Trophoblast cell (in vitro differentiated cells and primary cell): ENCODE measurements at regions not wholly inside any gene's neighbourhood (a gene's known extent, or its start where the extent isn't known, plus 50 kb on each side); places are given as distances from the start of the nearest gene placed in this dataset.

ENCODE experiments used
- DNase-seq, 2 donors: peaks; one replicate each; pipeline ENCODE4 v3.0.0-alpha.2; 2016
- H2AFZ ChIP-seq: 2 replicates; pipeline ENCODE4 v1.6.1; 2013; ENCODE audit warnings: low read length, moderate library complexity, mild to moderate bottlenecking; ENCODE audit not compliant: insufficient read depth, poor library complexity
- H2AK5ac ChIP-seq: 2 replicates; pipeline ENCODE4 v1.6.1; 2013; ENCODE audit warnings: mild to moderate bottlenecking, low read length
- H2BK120ac ChIP-seq: 2 replicates; pipeline ENCODE4 v1.6.1; 2013; ENCODE audit warnings: low read length, mild to moderate bottlenecking, moderate library complexity; ENCODE audit not compliant: insufficient read depth, poor library complexity
- H2BK12ac ChIP-seq: 2 replicates; pipeline ENCODE4 v1.6.1; 2013; ENCODE audit warnings: mild to moderate bottlenecking, low read length, moderate library complexity
- H2BK5ac ChIP-seq: 2 replicates; pipeline ENCODE4 v1.6.1; 2013; ENCODE audit warnings: low read length, low read depth, moderate library complexity, mild to moderate bottlenecking; ENCODE audit not compliant: poor library complexity
- H3K14ac ChIP-seq: 2 replicates; pipeline ENCODE4 v1.6.1; 2013; ENCODE audit warnings: mild to moderate bottlenecking, low read length
- H3K18ac ChIP-seq: 2 replicates; pipeline ENCODE4 v1.6.1; 2013; ENCODE audit warnings: mild to moderate bottlenecking, low read length
- H3K23ac ChIP-seq: 2 replicates; pipeline ENCODE4 v1.6.1; 2013; ENCODE audit warnings: low read length
- H3K27ac ChIP-seq: 2 replicates; pipeline ENCODE4 v1.5.1; 2013; ENCODE audit warnings: low read depth, mild to moderate bottlenecking, inconsistent platforms, low read length, moderate library complexity
- H3K27me3 ChIP-seq: 2 replicates; pipeline ENCODE4 v1.6.1; 2013; ENCODE audit warnings: inconsistent platforms, mild to moderate bottlenecking, low read length, moderate library complexity; ENCODE audit not compliant: insufficient read depth
- H3K36me3 ChIP-seq, 2 experiments: 1 replicate in 1 of 2; 2 replicates in 1 of 2; pipeline ENCODE4 v1.6.1; 2013; ENCODE audit warnings: low read length in 2 of 2, mild to moderate bottlenecking in 2 of 2, moderate library complexity in 1 of 2; ENCODE audit not compliant: insufficient read depth in 2 of 2, control insufficient read depth in 1 of 2
- H3K4ac ChIP-seq: 2 replicates; pipeline ENCODE4 v1.6.1; 2013; ENCODE audit warnings: low read depth, mild to moderate bottlenecking, low read length, moderate library complexity
- H3K4me1 ChIP-seq, 2 experiments: 1 replicate in 1 of 2; 2 replicates in 1 of 2; pipeline ENCODE4 v1.6.1; 2013; ENCODE audit warnings: low read length in 2 of 2, mild to moderate bottlenecking in 2 of 2, moderate library complexity in 1 of 2; ENCODE audit not compliant: insufficient read depth in 2 of 2, control insufficient read depth in 1 of 2
- H3K4me2 ChIP-seq: 2 replicates; pipeline ENCODE4 v1.6.1; 2013; ENCODE audit warnings: inconsistent platforms, mild to moderate bottlenecking, low read length, moderate library complexity
- H3K4me3 ChIP-seq: 2 replicates; pipeline ENCODE4 v1.5.1; 2013; ENCODE audit warnings: mild to moderate bottlenecking, low read depth, low read length, inconsistent platforms
- H3K79me1 ChIP-seq: one replicate; pipeline ENCODE4 v1.6.1; 2013; ENCODE audit warnings: low read length
- H3K79me2 ChIP-seq: 2 replicates; pipeline ENCODE4 v1.6.1; 2013; ENCODE audit warnings: low read length, mild to moderate bottlenecking; ENCODE audit not compliant: control insufficient read depth, insufficient read depth, poor library complexity
- H3K9ac ChIP-seq: 2 replicates; pipeline ENCODE4 v1.6.1; 2013; ENCODE audit warnings: mild to moderate bottlenecking, low read length
- H3K9me3 ChIP-seq: 2 replicates; pipeline ENCODE4 v1.6.1; 2013; ENCODE audit warnings: low read depth, mild to moderate bottlenecking, control low read depth, inconsistent platforms, low read length; ENCODE audit not compliant: insufficient read depth
- H4K12ac ChIP-seq: 2 replicates; pipeline ENCODE4 v1.6.1; 2013; ENCODE audit warnings: low read depth, mild to moderate bottlenecking, low read length, moderate library complexity
- H4K8ac ChIP-seq: 2 replicates; pipeline ENCODE4 v1.6.1; 2013; ENCODE audit warnings: low read depth, mild to moderate bottlenecking, low read length, moderate library complexity
- H4K91ac ChIP-seq: one replicate; pipeline ENCODE4 v1.6.1; 2013; ENCODE audit warnings: low read depth, mild to moderate bottlenecking, low read length, moderate library complexity
- WGBS: extraction: QIAGEN DNeasy Blood & Tissue Kit; methylation state at CpG from one replicate; pipeline ENCODE4 v1.1.7; 2013; ENCODE audit warnings: missing lambda C conversion rate; ENCODE audit not compliant: insufficient read length, insufficient coverage; ENCODE audit errors: extremely low coverage; 5-methylcytosine and 5-hydroxymethylcytosine counted together

DNA sequence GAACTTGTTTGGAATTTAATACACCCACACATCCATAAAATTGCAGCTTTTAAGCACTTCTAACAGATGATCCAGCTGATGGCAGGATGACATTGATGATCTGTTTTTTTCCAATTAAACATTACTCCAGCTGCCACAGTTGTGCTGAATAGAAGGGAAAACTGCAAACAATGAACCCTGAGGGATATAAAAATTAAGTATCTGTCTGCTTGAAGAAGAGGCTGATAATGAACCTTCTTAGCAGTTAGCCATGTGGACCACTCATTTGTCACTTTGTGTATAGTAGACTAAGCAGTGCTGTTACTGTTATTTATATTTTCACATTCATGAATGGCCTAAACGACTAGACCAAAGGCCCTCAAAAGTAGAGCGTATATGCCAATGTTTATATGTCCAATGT is 1201.0 kb upstream of the LRRTM1 start:
- Histone ChIP-seq H2AFZ (no peak overlapping the region), H3K14ac (no peak overlapping the region), H3K4me1 (no peaks in the 10 kb centered on the region), H2BK12ac (no peak overlapping the region), H3K9me3 (no peaks in the 10 kb centered on the region), H3K36me3 (no peaks in the 10 kb centered on the region), H3K27ac (no peak overlapping the region), H4K12ac (no peak overlapping the region), H3K4me3 (no peak overlapping the region), H2AK5ac (no peak overlapping the region), H2BK120ac (no peak overlapping the region), H3K18ac (no peak overlapping the region), H3K27me3 (no peaks in the 10 kb centered on the region), H3K4ac (no peak overlapping the region), H4K91ac (no peak overlapping the region), H3K79me1 (no peaks in the 10 kb centered on the region), H3K9ac (no peak overlapping the region), H2BK5ac (no peak overlapping the region), H4K8ac (no peak overlapping the region), H3K4me2 (no peak overlapping the region), H3K79me2 (no peaks in the 10 kb centered on the region), H3K23ac (no peak overlapping the region)
- no peak for DNase-seq
- WGBS, result no CpG with 5 or more reads among the region's 2 CpGs

DNA sequence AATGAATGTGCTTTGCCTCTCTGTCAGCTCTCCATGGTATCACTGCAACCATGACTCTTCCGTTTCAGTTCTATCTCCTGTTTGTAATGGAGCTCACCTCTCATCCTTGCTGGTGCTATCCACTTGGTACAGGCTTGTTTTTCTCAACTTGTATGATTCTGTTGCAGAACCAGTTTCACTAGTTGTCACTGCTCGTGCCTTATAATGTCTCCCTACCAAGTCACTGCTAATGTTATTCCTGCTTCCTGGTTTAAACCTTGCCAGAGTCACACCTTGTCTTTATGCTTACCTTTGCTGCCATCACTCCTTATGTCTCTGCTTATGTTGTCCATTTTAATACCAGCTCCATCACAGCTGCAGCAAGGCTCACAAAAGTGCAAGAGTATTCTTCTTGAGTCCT is 1191.0 kb upstream of the LRRTM1 start:
- Histone ChIP-seq H2AFZ (no peak overlapping the region), H3K18ac (no peak overlapping the region), H3K27ac (no peak overlapping the region), H3K14ac (no peak overlapping the region), H2AK5ac (no peak overlapping the region), H3K79me1 (no peaks in the 10 kb centered on the region), H3K9me3 (no peaks in the 10 kb centered on the region), H4K91ac (no peak overlapping the region), H3K23ac (no peak overlapping the region), H2BK120ac (no peak overlapping the region), H3K4me1 (no peaks in the 10 kb centered on the region), H3K4me2 (no peak overlapping the region), H3K27me3 (no peaks in the 10 kb centered on the region), H2BK5ac (no peak overlapping the region), H3K4me3 (no peak overlapping the region), H4K12ac (no peak overlapping the region), H2BK12ac (no peak overlapping the region), H3K9ac (no peak overlapping the region), H4K8ac (no peak overlapping the region), H3K4ac (no peak overlapping the region), H3K36me3 (no peaks in the 10 kb centered on the region), H3K79me2 (no peaks in the 10 kb centered on the region)
- WGBS, result no CpG with 5 or more reads among the region's 2 CpGs
- DNase-seq, result no peak

DNA sequence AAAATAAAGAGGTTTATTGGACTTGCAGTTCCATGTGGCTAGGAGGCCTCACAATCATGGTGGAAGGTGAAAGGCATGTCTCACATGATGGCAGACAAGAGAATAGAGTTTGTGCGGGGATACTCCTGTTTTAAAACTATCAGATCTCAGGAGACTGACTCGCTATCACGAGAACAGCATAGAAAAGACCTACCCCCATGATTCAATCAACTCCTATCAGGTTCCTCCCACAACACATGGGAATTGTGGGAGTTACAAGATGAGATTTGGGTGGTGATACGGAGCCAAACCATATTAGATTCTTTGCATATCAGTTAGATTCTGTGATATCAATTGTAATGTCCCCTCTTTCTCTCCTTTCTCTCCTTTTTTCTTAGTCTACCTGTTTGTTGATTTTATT is 1178.7 kb upstream of the LRRTM1 start:
- Histone ChIP-seq H3K27me3 (no peaks in the 10 kb centered on the region), H3K79me2 (no peaks in the 10 kb centered on the region), H2AK5ac (no peak overlapping the region), H3K79me1 (no peaks in the 10 kb centered on the region), H2AFZ (no peak overlapping the region), H2BK120ac (no peak overlapping the region), H3K27ac (no peak overlapping the region), H3K14ac (no peak overlapping the region), H4K91ac (no peak overlapping the region), H3K4me3 (no peak overlapping the region), H3K18ac (no peak overlapping the region), H2BK12ac (no peak overlapping the region), H3K4me2 (no peak overlapping the region), H3K4me1 (no peaks in the 10 kb centered on the region), H4K12ac (no peak overlapping the region), H4K8ac (no peak overlapping the region), H3K36me3 (no peaks in the 10 kb centered on the region), H3K9ac (no peak overlapping the region), H3K9me3 (peaks cover 2% of the 10 kb centered on the region), H3K4ac (no peak overlapping the region), H3K23ac (no peak overlapping the region), H2BK5ac (no peak overlapping the region)
- no peak for DNase-seq
- WGBS, result no CpG with 5 or more reads among the region's 4 CpGs

DNA sequence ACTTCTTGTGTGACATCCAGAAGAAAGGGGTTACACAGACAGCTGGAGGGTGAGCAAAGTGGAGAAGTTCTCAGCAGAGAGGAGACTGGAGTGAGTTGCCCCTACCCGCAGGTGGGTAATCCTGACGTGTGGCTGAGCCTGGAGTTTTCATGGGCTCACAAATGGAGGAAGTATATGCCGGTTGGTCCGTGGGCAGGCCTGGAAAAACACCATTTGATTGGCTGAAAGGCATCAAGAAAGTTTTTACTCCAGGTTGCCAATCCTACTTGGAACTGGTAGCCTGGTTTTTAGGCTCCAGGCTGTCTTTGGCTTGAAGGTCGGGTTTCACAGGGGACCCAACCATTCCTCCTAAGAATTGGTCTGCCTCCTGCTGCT is 1177.4 kb upstream of the LRRTM1 start:
- Histone ChIP-seq H3K23ac (no peak overlapping the region), H2AFZ (no peak overlapping the region)
- no CpG with 5 or more reads among the region's 5 CpGs for WGBS

More for the DNA sequence above, 1177.4 kb upstream of the LRRTM1 start:
- Histone ChIP-seq H3K18ac (no peak overlapping the region), H2BK5ac (no peak overlapping the region), H2BK120ac (no peak overlapping the region), H4K12ac (no peak overlapping the region), H3K4me3 (no peak overlapping the region), H2AK5ac (no peak overlapping the region), H3K27ac (no peak overlapping the region), H3K36me3 (no peaks in the 10 kb centered on the region), H4K91ac (no peak overlapping the region), H2BK12ac (no peak overlapping the region), H3K14ac (no peak overlapping the region), H4K8ac (no peak overlapping the region), H3K4ac (no peak overlapping the region), H3K27me3 (no peaks in the 10 kb centered on the region), H3K9me3 (peaks cover 2% of the 10 kb centered on the region), H3K9ac (no peak overlapping the region), H3K79me2 (no peaks in the 10 kb centered on the region), H3K4me1 (no peaks in the 10 kb centered on the region), H3K79me1 (no peaks in the 10 kb centered on the region), H3K4me2 (no peak overlapping the region)
- DNase-seq, result peak; percentile 1 to 17
